Small intestine (tissue), 7 donors: ENCODE measurements at regions not wholly inside any gene's neighbourhood (a gene's known extent, or its start where the extent isn't known, plus 50 kb on each side); places are given as distances from the start of the nearest gene placed in this dataset.

Experiments used
- DNase-seq, 2 donors: peaks; one replicate each; pipeline versions ENCODE4 v3.0.0 to v3.0.0-alpha.2; 2013
- FAIRE-seq: peaks from 2 replicates; lab custom pipeline; 2012; peaks lifted over from hg19 to GRCh38; lab: Jason Lieb, UNC
- H3K27ac ChIP-seq, 3 donors: one replicate each; pipeline ENCODE4 v1.5.1; 2013; ENCODE audit warnings: low read length in 2 of 3, mild to moderate bottlenecking in 2 of 3, control low read depth in 1 of 3, inconsistent platforms in 1 of 3, low read depth in 1 of 3, moderate library complexity in 1 of 3
- H3K27me3 ChIP-seq, 3 donors: one replicate each; pipeline ENCODE4 v1.6.1; 2013; ENCODE audit warnings: low read length in 3 of 3, inconsistent platforms in 1 of 3; ENCODE audit not compliant: control insufficient read depth in 3 of 3, insufficient read depth in 3 of 3
- H3K36me3 ChIP-seq, 3 donors: one replicate each; pipeline ENCODE4 v1.6.1; 2013; ENCODE audit warnings: low read length in 3 of 3, inconsistent platforms in 1 of 3, low read depth in 1 of 3, mild to moderate bottlenecking in 1 of 3, moderate library complexity in 1 of 3; ENCODE audit not compliant: control insufficient read depth in 3 of 3, insufficient read depth in 2 of 3
- H3K4me1 ChIP-seq, 3 donors: one replicate each; pipeline ENCODE4 v1.6.1; 2013; ENCODE audit warnings: low read length in 2 of 3, inconsistent platforms in 1 of 3, low read depth in 1 of 3, mild to moderate bottlenecking in 1 of 3, moderate library complexity in 1 of 3; ENCODE audit not compliant: control insufficient read depth in 3 of 3, insufficient read depth in 2 of 3
- H3K4me3 ChIP-seq, 3 donors: one replicate each; pipeline ENCODE4 v1.5.1; 2013; ENCODE audit warnings: low read length in 3 of 3, control low read depth in 1 of 3, inconsistent platforms in 1 of 3, low read depth in 1 of 3, mild to moderate bottlenecking in 1 of 3, moderate library complexity in 1 of 3
- H3K9me3 ChIP-seq, 2 donors: one replicate each; pipeline ENCODE4 v1.6.1; 2013; ENCODE audit warnings: low read depth in 1 of 2, low read length in 1 of 2; ENCODE audit not compliant: control insufficient read depth in 2 of 2, insufficient read depth in 1 of 2
- WGBS, 3 donors: extraction: QIAGEN DNeasy Blood & Tissue Kit; methylation state at CpG; one replicate each; pipeline ENCODE4 v1.1.7; 2013; 5-methylcytosine and 5-hydroxymethylcytosine counted together
- donor health status: healthy with polysubstance abuse.
- donor health status: control.
- donor health status: control.
- donor health status: Bipolar disorder and iron deficiency.
- donor health status: healthy.

DNA sequence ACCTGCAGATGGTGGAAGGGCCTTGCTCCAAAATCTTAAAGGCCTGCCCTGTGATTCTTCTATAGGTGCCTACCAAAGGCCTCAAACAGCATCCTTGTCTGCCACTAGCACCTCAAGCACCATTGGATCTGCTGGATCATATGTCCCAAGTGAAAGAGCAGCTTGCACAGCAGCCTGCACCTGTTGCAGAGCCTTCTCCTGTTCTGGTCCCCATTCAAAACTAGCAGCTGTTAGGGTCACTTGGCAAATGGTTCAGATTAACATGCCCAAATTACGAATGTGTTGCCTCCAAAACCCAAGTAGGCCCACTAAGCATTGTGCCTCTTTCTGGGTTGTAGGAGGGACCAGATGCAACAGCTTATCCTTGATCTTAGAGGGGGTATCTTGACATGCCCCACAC lies 99.6 kb upstream of the F13A1 start:
- Histone ChIP-seq H3K36me3 (no peaks in the 10 kb centered on the region), H3K27me3 (no peaks in the 10 kb centered on the region), H3K9me3 (peaks cover 0 to 3% of the 10 kb centered on the region in 2 donors), H3K4me1 (no peaks in the 10 kb centered on the region), H3K27ac (no peak overlapping the region), H3K4me3 (no peak overlapping the region)
- FAIRE-seq (no peak), DNase-seq (no peak)
- WGBS, 3 donors = 32 to 60% (median 42%) methylated on average over 1 of the region's 1 CpG

DNA sequence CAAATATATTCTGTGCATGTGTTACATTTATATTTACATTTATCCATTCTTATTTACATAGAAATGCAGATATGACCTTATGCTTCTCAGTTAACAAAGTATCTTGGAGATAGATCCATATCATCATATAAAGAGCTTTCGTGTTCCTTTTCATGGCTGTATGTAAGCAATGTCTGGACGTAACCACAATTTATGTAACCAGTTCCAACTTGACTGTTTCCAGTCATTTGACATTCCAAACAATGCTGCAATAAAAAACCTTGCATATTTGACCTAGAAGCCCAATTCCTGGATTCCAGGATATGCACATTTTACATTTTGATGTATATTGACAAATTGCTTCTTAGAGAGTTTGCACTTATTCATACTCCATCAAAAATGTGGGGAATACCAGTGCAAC lies 113.7 kb upstream of the F13A1 start:
- H3K27me3 ChIP-seq = peaks cover 0 to 2% (median 0%) of the 10 kb centered on the region in 3 donors
- 61 to 72% (median 69%) methylated on average over 2 of the region's 2 CpGs for WGBS, 3 donors
- FAIRE-seq (no peak), DNase-seq (no peak)
- no peaks in the 10 kb centered on the region for H3K4me1 ChIP-seq
- H3K36me3 ChIP-seq = no peaks in the 10 kb centered on the region
- H3K4me3 ChIP-seq = no peak overlapping the region
- no peaks in the 10 kb centered on the region for H3K9me3 ChIP-seq
- no peak overlapping the region for H3K27ac ChIP-seq

DNA sequence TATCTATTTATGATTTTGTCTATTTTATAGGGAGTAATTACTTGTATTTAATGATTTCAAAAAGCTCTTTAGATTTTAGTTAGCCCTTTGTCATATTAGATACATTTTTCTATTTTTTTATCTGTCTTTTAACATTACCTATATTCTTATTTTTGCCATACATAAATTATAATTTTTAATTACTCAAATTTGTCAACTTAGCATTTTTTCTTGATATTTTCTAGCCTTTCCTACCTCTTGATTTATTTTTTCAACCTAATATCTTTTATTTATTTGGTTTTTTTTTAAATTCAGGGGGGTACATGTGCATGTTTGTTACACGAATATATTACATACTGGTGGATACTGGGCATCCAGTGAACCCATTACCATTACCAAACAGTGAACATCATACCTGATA lies 114.3 kb upstream of the F13A1 start:
- no peak overlapping the region for H3K27ac ChIP-seq
- FAIRE-seq (no peak), DNase-seq (no peak)
- H3K4me1 ChIP-seq = no peaks in the 10 kb centered on the region
- no peaks in the 10 kb centered on the region for H3K9me3 ChIP-seq
- WGBS, 3 donors = 58 to 97% (median 91%) methylated on average over 1 of the region's 1 CpG
- H3K27me3 ChIP-seq = peaks cover 0 to 2% (median 0%) of the 10 kb centered on the region in 3 donors
- H3K36me3 ChIP-seq = no peaks in the 10 kb centered on the region
- no peak overlapping the region for H3K4me3 ChIP-seq

DNA sequence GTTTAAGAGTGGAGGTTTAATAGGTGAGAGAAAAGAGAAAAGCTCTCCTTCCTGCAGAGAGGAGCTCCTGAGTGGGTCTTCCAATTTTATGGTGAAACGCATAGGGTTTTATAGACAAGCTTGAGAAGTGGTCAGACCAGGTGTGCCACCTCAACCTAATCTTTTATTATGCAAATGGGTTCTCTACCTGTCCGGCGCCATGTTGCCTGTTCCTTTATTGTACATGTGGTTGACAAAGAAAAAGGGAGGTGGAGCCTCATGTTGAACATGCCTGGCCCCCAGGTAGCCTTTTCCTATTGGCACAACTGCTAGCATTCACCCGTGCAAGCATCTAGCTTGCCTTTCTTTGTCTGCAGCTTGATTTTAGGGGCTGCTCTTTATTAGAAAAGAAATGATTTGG lies 115.9 kb upstream of the F13A1 start:
- 76 to 89% (median 85%) methylated on average over 4 of the region's 4 CpGs for WGBS, 3 donors
- peaks cover 0 to 2% (median 0%) of the 10 kb centered on the region in 3 donors for H3K27me3 ChIP-seq
- no peak for DNase-seq
- FAIRE-seq = no peak
- H3K27ac ChIP-seq = no peak overlapping the region
- H3K9me3 ChIP-seq = no peaks in the 10 kb centered on the region
- H3K4me1 ChIP-seq = no peaks in the 10 kb centered on the region
- H3K4me3 ChIP-seq = no peak overlapping the region
- H3K36me3 ChIP-seq = no peaks in the 10 kb centered on the region

DNA sequence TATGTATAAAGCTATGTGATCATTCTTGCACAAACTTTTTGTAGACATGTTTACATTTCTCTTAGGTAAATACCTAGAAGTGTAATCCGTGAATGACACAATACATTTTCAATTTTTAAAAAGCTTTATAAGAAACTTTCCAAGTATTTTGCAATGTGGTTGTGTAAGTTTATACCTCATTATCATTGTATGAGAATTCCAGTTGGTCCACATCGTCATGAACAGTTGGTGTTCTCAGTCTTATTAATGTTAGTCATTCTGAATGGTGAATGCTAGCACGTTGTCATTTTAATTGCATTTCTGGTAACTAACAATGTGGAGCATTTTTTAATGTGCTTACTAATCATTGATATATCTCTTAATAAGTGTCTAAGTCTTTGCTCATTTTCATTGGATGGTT lies 116.5 kb upstream of the F13A1 start:
- no peaks in the 10 kb centered on the region for H3K36me3 ChIP-seq
- WGBS, 3 donors = 64 to 79% (median 73%) methylated on average over 3 of the region's 3 CpGs
- FAIRE-seq (no peak), DNase-seq (no peak)
- H3K27me3 ChIP-seq = peaks cover 0 to 2% (median 0%) of the 10 kb centered on the region in 3 donors
- H3K4me3 ChIP-seq = no peak overlapping the region
- no peak overlapping the region for H3K27ac ChIP-seq
- no peaks in the 10 kb centered on the region for H3K9me3 ChIP-seq
- H3K4me1 ChIP-seq = no peaks in the 10 kb centered on the region

DNA sequence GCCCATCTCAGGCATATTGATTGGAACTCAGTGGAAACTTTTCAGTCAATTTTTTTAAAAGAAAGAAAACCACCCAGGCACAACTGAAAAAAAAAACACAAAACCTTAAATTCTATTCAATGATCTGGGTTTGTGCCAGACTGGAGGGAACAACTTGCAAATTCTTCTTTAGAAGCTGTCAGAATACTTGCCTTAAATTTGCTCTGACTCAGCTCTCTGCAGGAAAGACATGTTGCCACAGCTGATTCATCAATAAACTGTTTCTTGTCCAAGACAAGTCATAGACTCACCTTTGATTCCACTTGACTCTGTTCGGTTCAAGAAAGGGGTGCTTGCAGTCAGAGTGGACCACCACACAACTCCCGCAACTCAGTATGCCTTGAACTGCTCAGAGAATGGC lies 117.8 kb upstream of the F13A1 start:
- H3K9me3 ChIP-seq = no peaks in the 10 kb centered on the region
- FAIRE-seq = no peak
- WGBS, 3 donors = 87 to 94% (median 90%) methylated on average over 2 of the region's 2 CpGs
- no peak for DNase-seq
- H3K4me3 ChIP-seq = no peak overlapping the region
- peaks cover 0 to 2% (median 0%) of the 10 kb centered on the region in 3 donors for H3K27me3 ChIP-seq
- no peaks in the 10 kb centered on the region for H3K36me3 ChIP-seq
- no peak overlapping the region for H3K27ac ChIP-seq
- no peaks in the 10 kb centered on the region for H3K4me1 ChIP-seq

DNA sequence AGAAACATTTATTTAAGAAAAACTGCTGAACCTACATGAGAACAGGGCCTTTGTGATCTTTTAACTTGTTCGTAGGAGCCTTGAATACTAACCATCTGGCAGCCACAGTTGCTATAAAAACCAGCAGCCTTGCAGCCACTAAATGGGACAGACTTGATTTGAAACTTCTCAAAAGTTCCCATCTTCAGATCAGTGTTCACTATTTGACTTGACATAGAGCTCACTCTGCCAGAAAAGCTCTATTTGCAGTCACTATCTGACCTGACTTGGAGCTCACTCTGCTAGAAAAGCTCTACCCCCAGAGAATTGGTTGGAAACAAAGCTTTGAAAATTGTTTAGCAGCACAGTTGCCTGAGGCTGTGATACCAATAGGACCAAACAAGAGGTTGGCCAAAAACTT lies 119.3 kb upstream of the F13A1 start:
- 52 to 69% (median 68%) methylated on average over 1 of the region's 1 CpG for WGBS, 3 donors
- Histone ChIP-seq H3K4me1 (no peaks in the 10 kb centered on the region), H3K36me3 (no peaks in the 10 kb centered on the region), H3K9me3 (no peaks in the 10 kb centered on the region), H3K4me3 (no peak overlapping the region), H3K27me3 (peaks cover 0 to 2% (median 0%) of the 10 kb centered on the region in 3 donors), H3K27ac (no peak overlapping the region)
- no peak for DNase-seq
- FAIRE-seq = no peak

DNA sequence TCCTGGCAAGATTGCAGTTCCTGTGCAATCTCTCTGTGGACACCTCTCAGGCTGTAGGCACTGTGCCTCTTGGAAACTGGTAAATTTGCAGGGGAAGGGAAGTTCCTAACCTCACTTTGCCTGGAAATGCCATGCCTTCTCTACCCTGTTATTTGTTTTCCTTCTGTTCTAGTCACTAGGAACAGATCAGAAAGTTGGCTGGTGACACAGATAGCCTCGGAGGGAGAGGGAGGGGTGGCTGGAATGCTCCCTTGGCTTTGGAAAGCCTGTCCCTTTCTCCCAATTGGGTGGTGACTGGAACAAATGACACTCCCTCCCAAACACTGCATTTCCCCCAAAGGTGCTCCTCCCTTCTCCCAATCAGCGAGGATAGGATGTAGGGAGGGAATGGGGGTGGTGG lies 131.5 kb upstream of the F13A1 start:
- WGBS, 3 donors = 14 to 22% (median 20%) methylated on average over 2 of the region's 2 CpGs
- DNase-seq = no peak
- Histone ChIP-seq H3K27ac (no peak overlapping the region), H3K9me3 (no peaks in the 10 kb centered on the region), H3K36me3 (no peaks in the 10 kb centered on the region), H3K4me1 (no peaks in the 10 kb centered on the region), H3K27me3 (no peaks in the 10 kb centered on the region), H3K4me3 (no peak overlapping the region)
- FAIRE-seq = no peak

DNA sequence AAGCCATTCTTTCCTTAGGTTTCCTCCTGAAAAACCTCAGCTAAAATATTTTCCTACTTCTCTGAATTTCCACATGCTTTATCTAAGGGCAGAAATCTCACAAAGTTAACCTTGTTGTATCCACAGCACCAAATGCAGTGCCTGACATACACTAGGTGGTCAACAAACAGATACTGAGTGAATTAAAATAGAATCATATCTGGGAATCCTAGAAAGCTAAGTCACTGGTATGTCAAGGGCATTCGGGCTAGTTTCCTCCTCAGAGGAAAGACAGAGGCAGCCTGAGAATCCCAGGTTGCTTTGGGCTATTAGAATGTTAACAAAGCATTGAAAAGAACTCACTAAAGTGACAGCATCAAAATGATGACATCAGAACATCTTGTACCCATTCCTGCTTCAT lies 132.7 kb upstream of the F13A1 start:
- Histone ChIP-seq H3K36me3 (no peaks in the 10 kb centered on the region), H3K27ac (no peak overlapping the region), H3K9me3 (no peaks in the 10 kb centered on the region), H3K27me3 (no peaks in the 10 kb centered on the region), H3K4me3 (no peak overlapping the region), H3K4me1 (no peaks in the 10 kb centered on the region)
- WGBS, 3 donors = 68 to 74% (median 70%) methylated on average over 1 of the region's 1 CpG
- FAIRE-seq = no peak
- no peak for DNase-seq
